GM21526 (cell line): ENCODE measurements at regions not wholly inside any gene's neighbourhood (a gene's known extent, or its start where the extent isn't known, plus 50 kb on each side); places are given as distances from the start of the nearest gene placed in this dataset.

Experiments
- ATAC-seq: cut with Tn5 transposase; IDR thresholded peaks from one replicate; pipeline ENCODE4 v1.9.1; 2021; ENCODE audit warnings: moderate library complexity; ENCODE audit not compliant: unreplicated experiment, low FRiP score

DNA sequence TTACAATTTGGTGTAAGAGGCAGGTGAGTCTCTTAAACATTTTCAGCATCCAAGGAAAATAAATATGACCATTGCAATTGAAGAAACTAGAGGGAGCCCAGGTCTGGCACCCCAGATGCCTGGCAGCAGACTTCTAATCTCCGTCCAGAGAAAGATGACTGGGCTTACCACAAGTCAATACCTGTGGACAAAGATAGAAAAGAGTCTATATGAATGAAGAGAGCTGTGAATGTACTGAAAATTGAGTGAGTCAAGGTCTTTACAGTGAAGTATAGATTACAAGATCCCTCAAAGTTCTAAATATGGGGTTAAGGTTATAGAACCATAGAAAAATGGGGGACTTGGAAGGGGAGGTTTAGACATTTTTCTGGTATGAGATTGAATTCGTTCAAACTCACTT is 827.4 kb upstream of the NR2F2 start:
- no peak for ATAC-seq

GRCh38 chr15:95503640-95504225 is 826.8 kb upstream of the NR2F2 start:
- no peak for ATAC-seq

DNA sequence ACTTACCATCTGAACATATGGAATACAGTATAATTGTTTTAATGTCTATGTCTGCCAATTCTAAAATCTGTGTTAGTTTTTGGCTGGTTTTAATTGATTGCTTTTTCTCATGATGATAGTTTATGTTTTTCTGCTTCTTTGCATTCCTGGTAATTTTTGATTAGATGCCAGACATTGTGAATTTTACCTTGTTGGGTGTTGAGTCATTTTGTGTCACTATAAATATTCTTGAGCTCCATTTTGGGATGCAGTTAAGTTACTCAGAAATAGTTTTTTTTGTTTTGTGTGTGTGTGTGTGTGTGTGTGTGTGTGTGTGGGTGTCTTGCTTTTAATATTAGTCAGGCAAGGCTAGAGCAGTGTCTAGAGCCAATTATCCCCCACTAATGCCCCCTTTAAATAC is 818.8 kb upstream of the NR2F2 start:
- no peak for ATAC-seq

DNA sequence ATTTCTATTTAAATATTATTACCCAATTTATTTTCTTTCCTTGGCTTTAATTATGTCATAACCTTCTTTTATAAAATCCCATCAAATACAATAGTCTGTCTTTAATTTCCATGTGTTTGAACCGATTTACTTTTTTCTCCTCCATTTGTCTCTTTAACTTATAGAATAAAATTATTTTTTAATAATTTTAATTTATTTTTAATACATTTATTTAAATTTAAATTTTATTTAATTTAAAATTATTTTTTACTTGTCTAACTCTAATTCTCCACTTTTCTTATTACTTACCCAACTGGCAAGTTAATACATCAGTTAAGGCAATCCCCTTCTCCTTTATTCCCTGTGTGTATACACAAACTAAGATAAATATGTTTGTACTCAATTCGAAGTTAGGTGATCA is 817.6 kb upstream of the NR2F2 start:
- ATAC-seq: no peak

DNA sequence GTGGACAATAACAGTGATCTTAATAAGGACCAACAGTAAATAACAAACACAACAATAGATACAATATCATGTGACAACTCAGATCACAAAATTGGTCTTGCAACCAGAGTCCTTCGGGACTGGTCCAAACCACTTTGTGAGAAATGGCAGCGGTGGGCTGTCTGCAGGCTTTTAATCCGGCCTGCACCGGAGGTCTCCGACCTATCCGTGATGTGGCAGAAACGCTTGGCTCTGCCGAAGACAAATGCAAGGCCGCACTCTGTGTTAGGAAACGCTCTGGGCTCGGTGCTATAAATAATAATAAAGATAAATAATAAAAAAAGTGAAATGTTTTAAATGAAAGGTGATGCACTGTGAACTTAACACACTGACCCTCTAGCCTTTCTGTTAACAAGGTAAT is 810.6 kb upstream of the NR2F2 start:
- no peak for ATAC-seq

GRCh38 chr15:95520511-95520910 is 810.0 kb upstream of the NR2F2 start:
- ATAC-seq: no peak

GRCh38 chr15:95520922-95521321 is 809.6 kb upstream of the NR2F2 start:
- no peak for ATAC-seq

DNA sequence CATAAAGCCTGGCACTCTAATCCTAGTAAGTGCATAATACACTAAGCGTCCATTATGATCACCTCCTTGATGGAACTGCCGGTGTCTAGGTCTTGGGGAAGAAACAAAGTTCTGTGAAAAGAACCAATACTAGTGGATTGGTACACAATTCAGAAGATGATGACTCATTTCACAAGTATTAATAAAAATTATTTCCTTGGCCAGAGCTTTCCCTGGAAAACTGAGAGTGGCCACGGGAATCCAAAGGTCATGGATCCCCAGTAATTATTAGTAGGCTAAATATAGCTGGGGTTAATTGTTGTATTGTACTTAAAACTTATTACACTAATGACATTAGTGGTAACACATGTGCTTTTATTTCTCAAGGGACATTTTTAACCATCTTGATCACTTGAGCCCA is 808.0 kb upstream of the NR2F2 start:
- no peak for ATAC-seq

GRCh38 chr15:95528920-95529319 is 801.6 kb upstream of the NR2F2 start:
- ATAC-seq: no peak

DNA sequence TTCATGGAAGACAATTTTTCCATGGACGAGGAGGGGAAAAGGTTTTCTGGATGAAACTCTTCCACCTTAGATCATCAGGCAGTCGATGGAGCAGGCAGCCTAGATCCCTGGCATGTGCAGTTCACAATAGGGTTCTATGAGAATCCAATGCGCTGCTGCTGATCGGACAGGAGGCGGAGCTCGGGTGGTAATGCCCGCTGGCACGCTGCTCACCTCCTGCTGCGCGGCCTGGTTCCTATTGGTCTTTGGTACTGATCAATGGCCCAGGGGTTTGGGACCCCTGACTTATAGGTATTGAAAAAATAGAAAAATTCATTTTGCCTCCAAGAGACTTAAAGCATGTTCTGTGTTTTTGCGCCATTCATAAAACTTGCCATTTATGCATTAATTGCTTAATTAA is 793.9 kb upstream of the NR2F2 start:
- no peak for ATAC-seq

GRCh38 chr15:95538693-95539092 is 791.8 kb upstream of the NR2F2 start:
- no peak for ATAC-seq

DNA sequence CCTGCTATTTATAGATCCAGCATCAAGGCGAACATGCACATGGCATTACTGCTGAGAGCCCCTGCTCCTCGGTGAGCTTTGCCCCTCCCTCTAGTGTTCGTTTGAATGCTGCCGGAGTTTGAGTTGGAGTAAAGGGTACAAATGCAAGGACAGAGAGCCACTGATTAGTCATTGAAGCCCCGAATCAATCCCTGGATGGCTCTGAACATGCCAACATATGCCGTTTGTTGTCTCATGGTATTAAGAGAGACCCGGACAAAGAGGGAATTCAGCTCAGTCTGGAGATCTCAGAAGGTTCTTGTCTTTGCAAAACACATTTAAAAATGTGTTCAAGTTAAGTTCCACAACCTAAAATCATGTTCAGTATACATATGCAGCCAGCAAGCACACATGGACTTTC is 789.2 kb upstream of the NR2F2 start:
- no peak for ATAC-seq

DNA sequence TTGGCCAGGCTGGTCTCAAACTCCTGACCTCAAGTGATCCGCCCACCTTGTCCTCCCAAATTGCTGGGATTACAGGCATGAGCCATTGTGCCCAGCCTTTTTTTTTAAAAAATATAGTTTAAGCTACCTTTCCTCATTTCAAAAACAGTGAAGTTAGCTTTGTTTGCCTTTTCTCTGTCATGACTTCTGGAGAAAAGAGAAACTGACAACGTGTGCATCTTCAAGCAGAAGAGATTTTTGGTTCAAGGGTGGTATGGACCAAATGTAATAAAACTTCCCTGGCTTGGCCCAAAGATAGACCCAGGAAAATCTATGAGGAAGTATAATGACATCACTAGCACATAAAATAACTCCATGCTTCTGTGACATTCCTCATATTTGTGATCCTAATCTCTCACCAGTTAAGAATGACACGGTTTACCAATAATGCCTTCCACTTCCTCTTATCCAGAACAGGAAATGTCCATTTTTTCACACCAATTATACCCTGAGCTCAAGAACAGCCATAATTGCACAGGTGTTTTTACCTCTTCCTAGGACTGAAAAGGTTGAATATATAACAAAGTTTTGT is 781.2 kb upstream of the NR2F2 start:
- ATAC-seq: no peak

DNA sequence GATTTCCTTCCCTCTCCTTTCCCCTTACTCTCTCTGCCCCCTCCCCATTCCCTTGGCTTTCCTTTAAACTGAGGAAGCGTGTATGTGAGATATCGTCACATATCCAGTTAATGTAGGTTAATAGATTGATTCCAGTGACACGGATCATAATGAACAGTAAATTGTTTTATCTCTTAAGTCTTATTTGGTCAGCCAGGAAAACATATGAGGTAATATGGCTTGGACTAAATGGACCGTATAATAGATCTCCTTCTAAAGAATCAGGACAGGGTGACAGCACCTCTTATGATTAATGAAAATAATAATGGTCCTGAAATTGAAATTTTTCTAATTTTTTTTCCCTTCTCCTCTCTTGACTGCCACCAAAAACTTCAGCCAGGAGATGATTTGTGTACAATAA is 779.8 kb upstream of the NR2F2 start:
- ATAC-seq: no peak

GRCh38 chr15:95556225-95556624 is 774.3 kb upstream of the NR2F2 start:
- ATAC-seq: no peak

DNA sequence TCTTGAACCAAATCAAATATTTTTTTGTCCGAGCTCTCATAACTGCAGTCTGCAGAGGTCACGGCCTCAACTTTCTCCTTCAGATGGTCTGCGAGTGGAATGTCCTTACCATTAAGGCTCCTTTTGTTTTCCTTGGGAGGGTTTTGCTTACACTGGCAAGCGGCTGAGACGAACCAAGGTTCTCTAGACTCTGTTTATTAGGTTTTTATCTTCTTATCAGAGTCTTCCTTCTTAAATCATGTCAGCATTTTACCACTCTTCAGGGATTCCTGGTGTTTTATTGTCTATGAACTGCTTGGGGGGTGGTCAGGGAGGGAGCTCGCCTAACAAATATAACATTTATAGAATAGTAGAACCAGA is 773.7 kb upstream of the NR2F2 start:
- ATAC-seq: no peak

DNA sequence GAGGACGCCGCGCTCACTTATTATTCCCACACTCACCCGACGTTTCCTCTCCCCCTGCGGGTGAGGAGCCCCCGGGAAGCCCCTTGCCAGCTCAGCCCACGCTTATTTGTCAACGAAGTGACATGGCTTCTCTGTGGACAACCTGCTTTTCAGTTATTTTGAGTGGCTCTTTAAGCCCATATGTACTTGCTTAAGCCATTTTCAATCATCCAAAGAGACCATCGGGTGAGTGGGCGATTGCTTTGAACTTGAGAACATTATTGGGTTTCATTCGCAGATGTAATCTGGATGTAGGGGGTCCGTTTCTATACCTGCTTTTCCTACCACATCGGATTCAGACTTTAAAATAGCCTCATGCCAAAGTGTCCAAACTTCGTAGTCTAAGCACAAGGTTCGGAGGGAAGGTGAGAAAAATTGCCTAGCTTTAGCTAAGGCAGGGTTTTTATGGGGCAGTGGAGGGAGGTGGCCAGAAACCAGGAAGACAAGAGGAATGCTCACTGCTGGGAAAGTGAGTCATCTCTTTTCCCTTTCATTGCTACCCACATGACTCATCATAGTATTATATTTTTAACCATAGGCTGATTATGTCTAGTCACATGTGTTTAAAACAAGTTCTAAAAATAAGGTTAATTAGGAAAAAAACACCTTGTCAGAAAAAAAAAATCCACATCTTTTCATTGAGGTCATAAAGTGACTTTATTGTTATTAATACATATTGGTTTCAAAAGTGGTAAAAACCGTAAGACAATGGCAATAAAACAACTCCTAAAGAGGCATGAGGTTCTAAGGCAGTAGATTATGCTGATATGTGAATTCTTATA is 773.1 kb upstream of the NR2F2 start:
- ATAC-seq: no peak

GRCh38 chr15:95558131-95558530 is 772.4 kb upstream of the NR2F2 start:
- no peak for ATAC-seq

- ATAC-seq: no peak
Observed at GRCh38 chr15:95558916-95559315, 771.6 kb upstream of the NR2F2 start.

- ATAC-seq: no peak
Observed at GRCh38 chr15:95559875-95560394, 770.6 kb upstream of the NR2F2 start.

DNA sequence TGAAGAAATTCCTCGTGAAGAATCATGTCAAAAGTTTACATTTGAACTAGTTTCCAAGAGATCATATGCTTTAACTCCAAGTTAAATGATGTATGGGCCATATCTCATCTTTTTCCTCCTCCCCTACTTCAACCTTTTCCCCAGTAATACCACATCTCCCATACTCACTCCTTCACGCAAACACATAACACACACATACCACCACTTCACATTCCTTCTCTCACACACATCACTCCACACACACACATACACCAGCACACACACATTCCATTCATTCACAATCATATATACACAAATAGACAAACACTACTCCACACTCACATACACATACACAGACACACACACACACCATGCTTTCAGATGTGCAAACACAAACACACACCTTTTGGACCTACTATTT is 769.0 kb upstream of the NR2F2 start:
- ATAC-seq: no peak

DNA sequence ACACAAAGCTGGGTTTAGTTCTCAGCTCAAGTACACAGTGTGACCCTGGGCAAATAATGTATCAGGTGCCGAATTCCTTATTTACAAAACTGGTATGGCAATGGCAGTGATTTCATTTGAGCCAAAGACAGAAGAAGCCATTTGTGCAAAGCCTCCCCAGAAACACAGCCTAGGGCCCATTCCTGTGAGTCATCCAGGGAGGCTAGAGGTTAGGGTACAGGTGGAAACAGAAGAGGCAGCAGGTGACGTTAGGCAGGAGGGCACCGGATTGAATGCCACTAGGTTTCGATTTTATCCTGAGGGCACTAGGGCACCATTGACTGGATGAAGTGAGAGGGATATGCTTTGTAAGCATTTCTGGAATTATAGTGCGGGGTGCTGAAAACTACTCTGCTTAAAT is 766.9 kb upstream of the NR2F2 start:
- no peak for ATAC-seq
